PFSK-1 (cell line): ENCODE measurements at regions not wholly inside any gene's neighbourhood (a gene's known extent, or its start where the extent isn't known, plus 50 kb on each side); places are given as distances from the start of the nearest gene placed in this dataset.

Source experiments
- FOXP2 ChIP-seq: optimal IDR thresholded peaks from 2 replicates; pipeline ENCODE3; 2011; ENCODE audit warnings: borderline replicate concordance, control low read depth, inconsistent platforms; ENCODE audit not compliant: insufficient read depth; ENCODE audit errors: extremely low read length, extremely low read depth
- POLR2AphosphoS5 ChIP-seq: IDR thresholded peaks from 2 replicates; pipeline ENCODE4 v1.6.1; 2012; ENCODE audit warnings: low read depth, mild to moderate bottlenecking, control low read depth, low read length, moderate library complexity
- REST ChIP-seq, 2 experiments: IDR thresholded peaks; 2 replicates each; pipeline versions ENCODE4 v1.6.1 to v1.8.0; 2011 to 2012; ENCODE audit warnings: low read depth in 2 of 2, low read length in 2 of 2, control low read depth in 1 of 2, inconsistent platforms in 1 of 2, mild to moderate bottlenecking in 1 of 2, moderate library complexity in 1 of 2; ENCODE audit not compliant: insufficient read depth in 1 of 2
- SIN3A ChIP-seq: IDR thresholded peaks from 2 replicates; pipeline ENCODE4 v1.6.1; 2012; ENCODE audit warnings: mild to moderate bottlenecking, low read length, moderate library complexity, borderline replicate concordance; ENCODE audit not compliant: insufficient read depth
- TAF1 ChIP-seq: IDR thresholded peaks from 2 replicates; pipeline ENCODE4 v1.6.1; 2012; ENCODE audit warnings: low read length, control low read depth, borderline replicate concordance; ENCODE audit not compliant: insufficient read depth

- no peak for TF ChIP-seq POLR2AphosphoS5
- TF ChIP-seq TAF1 = no peak
- TF ChIP-seq REST (IDR thresholded peaks at IDR 0.05; ENCODE audit: insufficient read depth in 1 of 2, low read depth in 2 of 2, low read length in 2 of 2) = no peak
- no peak for TF ChIP-seq SIN3A
- TF ChIP-seq FOXP2 = no peak
Observed at GRCh38 chr13:107020393-107020792, 452.5 kb upstream of the ARGLU1 start.
